ENCODE measurements at regions not wholly inside any gene's neighbourhood (a gene's known extent, or its start where the extent isn't known, plus 50 kb on each side); places are given as distances from the start of the nearest gene placed in this dataset.

- Histone ChIP-seq H3K9me3 (peaks cover 0 to 26% (median 0%) of the 10 kb centered on the region in 3 donors), H3K27me3 (no peaks in the 10 kb centered on the region), H3K4me1 (no peaks in the 10 kb centered on the region), H3K27ac (no peak overlapping the region), H3K4me3 (no peak overlapping the region), H3K36me3 (no peaks in the 10 kb centered on the region)
- TF ChIP-seq, protein P1, sequence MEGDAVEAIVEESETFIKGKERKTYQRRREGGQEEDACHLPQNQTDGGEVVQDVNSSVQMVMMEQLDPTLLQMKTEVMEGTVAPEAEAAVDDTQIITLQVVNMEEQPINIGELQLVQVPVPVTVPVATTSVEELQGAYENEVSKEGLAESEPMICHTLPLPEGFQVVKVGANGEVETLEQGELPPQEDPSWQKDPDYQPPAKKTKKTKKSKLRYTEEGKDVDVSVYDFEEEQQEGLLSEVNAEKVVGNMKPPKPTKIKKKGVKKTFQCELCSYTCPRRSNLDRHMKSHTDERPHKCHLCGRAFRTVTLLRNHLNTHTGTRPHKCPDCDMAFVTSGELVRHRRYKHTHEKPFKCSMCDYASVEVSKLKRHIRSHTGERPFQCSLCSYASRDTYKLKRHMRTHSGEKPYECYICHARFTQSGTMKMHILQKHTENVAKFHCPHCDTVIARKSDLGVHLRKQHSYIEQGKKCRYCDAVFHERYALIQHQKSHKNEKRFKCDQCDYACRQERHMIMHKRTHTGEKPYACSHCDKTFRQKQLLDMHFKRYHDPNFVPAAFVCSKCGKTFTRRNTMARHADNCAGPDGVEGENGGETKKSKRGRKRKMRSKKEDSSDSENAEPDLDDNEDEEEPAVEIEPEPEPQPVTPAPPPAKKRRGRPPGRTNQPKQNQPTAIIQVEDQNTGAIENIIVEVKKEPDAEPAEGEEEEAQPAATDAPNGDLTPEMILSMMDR (IDR thresholded peaks at IDR 0.05), result no peak
- TF ChIP-seq POLR2AphosphoS5 (IDR thresholded peaks at IDR 0.05), result no peak
- TF ChIP-seq POLR2A (IDR thresholded peaks at IDR 0.05), result no peak
- no peak for TF ChIP-seq EP300 (IDR thresholded peaks at IDR 0.05)
- WGBS, 2 donors (ENCODE audit: low coverage in 1 of 2), result 83 to 100% methylated on average over 2 of the region's 2 CpGs
- no peak for ATAC-seq
Measured at GRCh38 chr4:144799486-144799885, 153.5 kb downstream of the HHIP start.

DNA sequence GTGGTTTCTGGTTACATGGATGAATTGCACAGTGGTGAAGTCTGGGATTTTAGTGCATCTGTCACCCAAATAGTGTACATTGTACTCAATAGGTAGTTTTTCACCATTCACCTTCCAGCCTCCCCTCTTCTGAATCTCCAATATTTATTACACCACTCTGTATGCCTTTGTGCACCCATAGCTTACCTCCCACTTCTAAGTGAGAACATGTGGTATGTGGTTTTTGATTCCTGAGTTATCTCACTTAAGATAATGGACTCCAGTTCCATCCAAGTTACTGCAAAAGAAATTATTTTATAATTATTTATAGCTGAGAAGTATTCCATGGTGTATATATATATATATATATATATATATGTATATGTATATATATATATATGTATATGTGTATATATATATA, 155.8 kb downstream of the HHIP start:
- H3K9me3 ChIP-seq, result peaks cover 0 to 31% (median 0%) of the 10 kb centered on the region in 3 donors
- H3K4me1 ChIP-seq, result no peaks in the 10 kb centered on the region
- H3K27ac ChIP-seq, result no peak overlapping the region
- no peaks in the 10 kb centered on the region for H3K36me3 ChIP-seq
- H3K4me3 ChIP-seq, result no peak overlapping the region
- no peaks in the 10 kb centered on the region for H3K27me3 ChIP-seq
- TF ChIP-seq, protein P1 (IDR thresholded peaks at IDR 0.05), result no peak
- TF ChIP-seq POLR2AphosphoS5 (IDR thresholded peaks at IDR 0.05) (no peak), POLR2A (IDR thresholded peaks at IDR 0.05) (no peak), EP300 (IDR thresholded peaks at IDR 0.05) (no peak)
- no peak for ATAC-seq

DNA sequence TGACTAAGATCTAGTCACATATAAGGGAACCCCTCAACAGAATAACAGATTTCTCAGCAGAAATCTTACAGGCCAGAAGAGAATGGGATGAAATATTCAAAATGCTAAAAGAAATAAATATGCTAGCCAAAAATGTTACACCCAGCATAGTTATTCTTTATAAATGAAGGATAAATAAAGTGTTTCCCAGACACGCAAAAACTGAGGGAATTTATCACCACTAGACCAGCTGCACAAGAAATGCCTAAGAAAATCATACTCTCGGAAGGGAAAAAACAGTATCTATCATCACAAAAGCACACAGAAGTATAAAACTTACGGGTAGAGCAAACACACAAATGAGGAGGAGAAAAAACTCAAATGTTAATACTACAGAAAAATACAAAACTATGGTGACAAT, 162.1 kb downstream of the HHIP start:
- Histone ChIP-seq H3K4me1 (no peaks in the 10 kb centered on the region), H3K27ac (no peak overlapping the region), H3K9me3 (peaks cover 0 to 40% (median 0%) of the 10 kb centered on the region in 3 donors), H3K36me3 (no peaks in the 10 kb centered on the region), H3K4me3 (no peak overlapping the region), H3K27me3 (no peaks in the 10 kb centered on the region)
- TF ChIP-seq POLR2A (IDR thresholded peaks at IDR 0.05), result no peak
- TF ChIP-seq POLR2AphosphoS5 (IDR thresholded peaks at IDR 0.05), result no peak
- TF ChIP-seq, protein P1 (IDR thresholded peaks at IDR 0.05), result no peak
- no peak for TF ChIP-seq EP300 (IDR thresholded peaks at IDR 0.05)
- 79 to 95% methylated on average over 3 of the region's 3 CpGs for WGBS, 2 donors (ENCODE audit: low coverage in 1 of 2)
- ATAC-seq, result no peak

GRCh38 chr4:144809056-144809640, 163.2 kb downstream of the HHIP start:
- Histone ChIP-seq H3K4me1 (no peaks in the 10 kb centered on the region), H3K27me3 (no peaks in the 10 kb centered on the region), H3K4me3 (no peak overlapping the region), H3K9me3 (peaks cover 0 to 41% (median 0%) of the 10 kb centered on the region in 3 donors), H3K27ac (no peak overlapping the region), H3K36me3 (no peaks in the 10 kb centered on the region)
- ATAC-seq, result no peak
- 100% methylated on average over 1 of the region's 1 CpG; no CpG with 5 or more reads in 1 of the 2 donors for WGBS, 2 donors (ENCODE audit: low coverage in 1 of 2)
- TF ChIP-seq POLR2A (IDR thresholded peaks at IDR 0.05) (no peak), EP300 (IDR thresholded peaks at IDR 0.05) (no peak), POLR2AphosphoS5 (IDR thresholded peaks at IDR 0.05) (no peak)
- TF ChIP-seq, protein P1 (IDR thresholded peaks at IDR 0.05), result no peak

DNA sequence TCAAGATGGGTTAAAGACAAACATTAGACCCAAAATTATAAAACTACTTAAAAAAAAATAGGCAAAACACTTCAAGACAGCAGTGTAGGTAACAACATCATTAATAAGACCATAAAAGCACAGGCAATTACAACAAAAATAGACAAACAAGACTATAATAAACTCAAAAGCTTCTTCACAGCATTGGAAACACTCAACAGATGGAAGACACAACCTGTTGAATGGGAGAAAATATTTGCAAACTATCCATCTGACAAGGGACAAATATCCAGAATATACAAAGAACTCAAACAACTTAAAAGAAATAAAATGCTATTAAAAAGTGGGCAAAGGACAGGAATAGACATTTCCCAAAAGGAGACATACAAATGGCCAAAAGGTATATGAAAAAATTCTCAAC, 170.7 kb downstream of the HHIP start:
- Histone ChIP-seq H3K9me3 (peaks cover 0 to 7% (median 0%) of the 10 kb centered on the region in 3 donors), H3K27ac (no peak overlapping the region), H3K36me3 (no peaks in the 10 kb centered on the region), H3K4me1 (no peaks in the 10 kb centered on the region), H3K27me3 (no peaks in the 10 kb centered on the region), H3K4me3 (no peak overlapping the region)
- ATAC-seq, result no peak
- no peak for TF ChIP-seq POLR2A (IDR thresholded peaks at IDR 0.05)
- TF ChIP-seq, protein P1 (IDR thresholded peaks at IDR 0.05), result no peak
- TF ChIP-seq EP300 (IDR thresholded peaks at IDR 0.05), result no peak
- TF ChIP-seq POLR2AphosphoS5 (IDR thresholded peaks at IDR 0.05), result no peak
